ENCODE measurements at regions not wholly inside any gene's neighbourhood (a gene's known extent, or its start where the extent isn't known, plus 50 kb on each side); places are given as distances from the start of the nearest gene placed in this dataset.

- TF ChIP-seq, protein P1, sequence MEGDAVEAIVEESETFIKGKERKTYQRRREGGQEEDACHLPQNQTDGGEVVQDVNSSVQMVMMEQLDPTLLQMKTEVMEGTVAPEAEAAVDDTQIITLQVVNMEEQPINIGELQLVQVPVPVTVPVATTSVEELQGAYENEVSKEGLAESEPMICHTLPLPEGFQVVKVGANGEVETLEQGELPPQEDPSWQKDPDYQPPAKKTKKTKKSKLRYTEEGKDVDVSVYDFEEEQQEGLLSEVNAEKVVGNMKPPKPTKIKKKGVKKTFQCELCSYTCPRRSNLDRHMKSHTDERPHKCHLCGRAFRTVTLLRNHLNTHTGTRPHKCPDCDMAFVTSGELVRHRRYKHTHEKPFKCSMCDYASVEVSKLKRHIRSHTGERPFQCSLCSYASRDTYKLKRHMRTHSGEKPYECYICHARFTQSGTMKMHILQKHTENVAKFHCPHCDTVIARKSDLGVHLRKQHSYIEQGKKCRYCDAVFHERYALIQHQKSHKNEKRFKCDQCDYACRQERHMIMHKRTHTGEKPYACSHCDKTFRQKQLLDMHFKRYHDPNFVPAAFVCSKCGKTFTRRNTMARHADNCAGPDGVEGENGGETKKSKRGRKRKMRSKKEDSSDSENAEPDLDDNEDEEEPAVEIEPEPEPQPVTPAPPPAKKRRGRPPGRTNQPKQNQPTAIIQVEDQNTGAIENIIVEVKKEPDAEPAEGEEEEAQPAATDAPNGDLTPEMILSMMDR (conservative IDR thresholded peaks at IDR 0.05 in 1 of 2, IDR thresholded peaks at IDR 0.05 in 1 of 2; ENCODE audit: extremely low read depth in 1 of 2, insufficient read depth in 1 of 2, low read depth in 1 of 2, low read length in 2 of 2) = no peak
- TF ChIP-seq EZH2 (IDR thresholded peaks at IDR 0.05; ENCODE audit: borderline replicate concordance, low read length) = no peak
These were observed 91.9 kb upstream of the CELF4 start for GRCh38 chr18:37657493-37657892.
